K562 (cell line): ENCODE measurements at regions not wholly inside any gene's neighbourhood (a gene's known extent, or its start where the extent isn't known, plus 50 kb on each side); places are given as distances from the start of the nearest gene placed in this dataset.

Experiments used
- ATAC-seq: fragments of 200-7000 bp; cut with Tn5 transposase; 3 replicates; pipeline ENCODE4 v1.9.1; 2020; ENCODE audit warnings: moderate library complexity
- BruUV-seq: library from RNA; stranded (reverse); fragments of 400-500 nt; replicated peaks from 2 replicates; lab custom pipeline; 2021; lab: Mats Ljungman, UMichigan
- CTCF ChIA-PET: fragments of 300-600 bp; formaldehyde crosslinking; extraction: SDS; loops from one replicate; lab custom pipeline; 2021; ENCODE audit warnings: low intra/inter-chr PET ratio; lab: Yijun Ruan, JAX
- POLR2A ChIA-PET: fragments of 300-600, 350-650 bp; sonication (Branson Sonifier 250); formaldehyde crosslinking; extraction: SDS; loops from one replicate; lab custom pipeline; 2021; ENCODE audit warnings: antibody characterized with exemption, inconsistent platforms; lab: Yijun Ruan, JAX
- DNase-seq, 4 experiments: peaks; one replicate each; pipeline versions ENCODE4 v3.0.0 to v3.0.0-alpha.2; 2011 to 2018; ENCODE audit warnings: low spot score in 3 of 4, mixed read lengths in 3 of 4; ENCODE audit errors: extremely low read depth in 1 of 4
- FAIRE-seq: peaks from 2 replicates; lab custom pipeline; 2011; peaks lifted over from hg19 to GRCh38; lab: Jason Lieb, UNC
- H2AFZ ChIP-seq: 2 replicates; pipeline ENCODE4 v1.6.0; 2011; ENCODE audit warnings: low read depth, low read length, control low read depth, inconsistent platforms
- H3K27ac ChIP-seq: fragments of 200-600 bp; 3 replicates; pipeline ENCODE4 v1.8.0; 2011; ENCODE audit warnings: low read depth, mild to moderate bottlenecking, control low read depth, inconsistent platforms, low read length, moderate library complexity, mixed read lengths; ENCODE audit errors: extremely low read depth
- H3K27me3 ChIP-seq, 2 experiments: fragments of 300-600 bp in 1 of 2; 2 replicates in 1 of 2; 3 replicates in 1 of 2; pipeline versions ENCODE4 v1.6.0 to v1.8.0; 2011; ENCODE audit warnings: inconsistent platforms in 2 of 2, low read length in 2 of 2, mild to moderate bottlenecking in 1 of 2, mixed read lengths in 1 of 2, moderate library complexity in 1 of 2; ENCODE audit not compliant: control insufficient read depth in 2 of 2, insufficient read depth in 2 of 2
- H3K36me3 ChIP-seq: fragments of 300-600 bp; 3 replicates; pipeline ENCODE4 v1.8.0; 2011; ENCODE audit warnings: mild to moderate bottlenecking, low read length, inconsistent platforms; ENCODE audit not compliant: control insufficient read depth, insufficient read depth
- H3K4me1 ChIP-seq, 2 experiments: fragments of 200-600 bp in 1 of 2; replicated peaks in 1 of 2; 2 replicates in 1 of 2; 3 replicates in 1 of 2; pipeline versions ENCODE4 v1.5.1 to v1.8.0; 2011; ENCODE audit warnings: inconsistent platforms in 2 of 2, low read length in 2 of 2, mild to moderate bottlenecking in 1 of 2, mixed read lengths in 1 of 2, moderate library complexity in 1 of 2; ENCODE audit not compliant: control insufficient read depth in 2 of 2, insufficient read depth in 2 of 2
- H3K4me2 ChIP-seq: 2 replicates; pipeline ENCODE4 v1.6.1; 2011; ENCODE audit warnings: low read length, control low read depth, inconsistent platforms, mixed read lengths; ENCODE audit not compliant: insufficient read depth
- H3K4me3 ChIP-seq: fragments of 200-600 bp; sonication (generic), shearing (Covaris generic); 2 replicates; pipeline ENCODE4 v1.5.1; 2016; ENCODE audit warnings: control low read depth, inconsistent platforms
- H3K79me2 ChIP-seq: fragments of 200-600 bp; 3 replicates; pipeline ENCODE4 v1.8.0; 2011; ENCODE audit warnings: low read length, inconsistent platforms; ENCODE audit not compliant: control insufficient read depth, insufficient read depth
- H3K9ac ChIP-seq, 2 experiments: 2 replicates each; pipeline versions ENCODE4 v1.6.0 to v1.6.1; 2011; ENCODE audit warnings: low read depth in 2 of 2, low read length in 2 of 2, control low read depth in 1 of 2, inconsistent platforms in 1 of 2, mild to moderate bottlenecking in 1 of 2, mixed read lengths in 1 of 2; ENCODE audit not compliant: insufficient read depth in 1 of 2
- H3K9me1 ChIP-seq: one replicate; pipeline ENCODE4 v1.6.0; 2011; ENCODE audit warnings: inconsistent platforms, mild to moderate bottlenecking, low read length, moderate library complexity; ENCODE audit not compliant: control insufficient read depth, insufficient read depth
- H3K9me3 ChIP-seq: replicated peaks from 2 replicates; pipeline ENCODE4 v1.5.1; 2011; ENCODE audit warnings: low read depth, low read length, inconsistent platforms; ENCODE audit not compliant: control insufficient read depth, insufficient read depth
- H4K20me1 ChIP-seq: replicated peaks from 2 replicates; pipeline ENCODE4 v1.6.1; 2011; ENCODE audit warnings: low read length, inconsistent platforms, mixed read lengths; ENCODE audit not compliant: control insufficient read depth, insufficient read depth
- CTCF ChIP-seq, 3 experiments: IDR thresholded peaks in 2 of 3; conservative IDR thresholded peaks in 1 of 3; 2 replicates each; pipeline ENCODE4 v1.5.1; 2011 to 2012; ENCODE audit warnings: low read length in 3 of 3, mild to moderate bottlenecking in 3 of 3, control low read depth in 2 of 3, improper control_type of control experiment in 1 of 3, inconsistent platforms in 1 of 3, low read depth in 1 of 3, mixed read lengths in 1 of 3, moderate library complexity in 1 of 3; ENCODE audit not compliant: insufficient read depth in 2 of 3
- LCOR ChIP-seq: sonication (generic); formaldehyde crosslinking; IDR thresholded peaks from 2 replicates; pipeline ENCODE4 v1.8.0; 2022; ENCODE audit warnings: mild to moderate bottlenecking, missing genetic modification reagents
- ZBTB40 ChIP-seq, 2 experiments: fragments of 450-650 bp in 1 of 2; sonication (generic) in 1 of 2; formaldehyde crosslinking in 1 of 2; IDR thresholded peaks; 2 replicates each; pipeline versions ENCODE4 v1.7.1 to v1.9.0; 2016 to 2022; ENCODE audit warnings: inconsistent platforms in 1 of 2, mild to moderate bottlenecking in 1 of 2, missing genetic modification reagents in 1 of 2
- WGBS: fragments of 100-300 bp; shearing (Covaris generic); methylation state at CpG from one replicate; pipeline ENCODE4 v1.1.6; 2016; ENCODE audit warnings: low coverage, mixed read lengths; ENCODE audit not compliant: insufficient coverage; ENCODE audit errors: missing lambda C conversion rate; 5-methylcytosine and 5-hydroxymethylcytosine counted together
- in situ Hi-C: fragments of 300-500 bp; cut with MboI; formaldehyde crosslinking; loops from 4 replicates; pipeline ENCODE4 v1.15.0; 2018; ENCODE audit warnings: inconsistent platforms, mixed read lengths
- intact Hi-C: fragments of 100-400 bp; cut with micrococcal nuclease; formaldehyde crosslinking; loops from 2 replicates; pipeline ENCODE4 v1.14.2; 2022

- peak in 2 of 3 experiments; percentile 38 to 52; a peak in 3 of 6 replicates for TF ChIP-seq CTCF (IDR thresholded peaks at IDR 0.05 in 2 of 3, conservative IDR thresholded peaks at IDR 0.05 in 1 of 3; ENCODE audit: insufficient read depth in 2 of 3, low read depth in 1 of 3, low read length in 3 of 3)
- TF ChIP-seq, all 486 proteins: peak for 2
Measured at GRCh38 chr21:41659791-41660560, 106.9 kb downstream of the RIPK4 start (continued).

GRCh38 chr21:41656946-41657525 is 109.8 kb downstream of the RIPK4 start:
- no peaks in the 10 kb centered on the region for H3K9me3 ChIP-seq
- no peak overlapping the region for H3K27ac ChIP-seq
- ChIA-PET POLR2A (no interaction called here), CTCF (no interaction called here)
- BruUV-seq, result no TSS peak
- H3K9me1 ChIP-seq, result no peaks in the 10 kb centered on the region
- H3K79me2 ChIP-seq, result no peaks in the 10 kb centered on the region
- no peaks in the 10 kb centered on the region for H3K36me3 ChIP-seq
- no peak for FAIRE-seq
- intact Hi-C loops (no loop called here), in situ Hi-C loops (no loop called here)
- no peak overlapping the region for H3K4me2 ChIP-seq
- DNase-seq, result no peak
- H3K9ac ChIP-seq, result no peak overlapping the region
- WGBS, result 0% methylated on average over 6 of the region's 6 CpGs
- H2AFZ ChIP-seq, result no peak overlapping the region
- no peak overlapping the region for H3K4me3 ChIP-seq
- no peaks in the 10 kb centered on the region for H3K4me1 ChIP-seq
- TF ChIP-seq ZBTB40 (IDR thresholded peaks at IDR 0.05) (no peak), ZBTB40 (CRISPR knock-in tag; IDR thresholded peaks at IDR 0.05) (no peak), LCOR (no peak)
- peaks cover 5 to 30% of the 10 kb centered on the region in 2 experiments; a peak in 4 of 5 replicates for H3K27me3 ChIP-seq
- H4K20me1 ChIP-seq, result no peaks in the 10 kb centered on the region
- ATAC-seq, result no peak
